ENCODE measurements at regions not wholly inside any gene's neighbourhood (a gene's known extent, or its start where the extent isn't known, plus 50 kb on each side); places are given as distances from the start of the nearest gene placed in this dataset.

GRCh38 chr2:198825534-198825933, 632.2 kb downstream of the SATB2 start:
- H3K4me1 ChIP-seq (ENCODE audit: control insufficient read depth, insufficient read depth, low read length), result no peaks in the 10 kb centered on the region
- H3K27ac Mint-ChIP-seq, result no peak overlapping the region
- no peak overlapping the region for H3K9ac ChIP-seq (ENCODE audit: extremely low read depth, low read length, poor library complexity, severe bottlenecking)
- no peaks in the 10 kb centered on the region for H3K36me3 Mint-ChIP-seq (ENCODE audit: low read depth)
- H3K4me3 ChIP-seq (ENCODE audit: low read length), result no peak overlapping the region
- H3K4me1 Mint-ChIP-seq, result no peaks in the 10 kb centered on the region
- peaks cover 7% of the 10 kb centered on the region for H3K9me3 Mint-ChIP-seq
- H3K36me3 ChIP-seq (ENCODE audit: control insufficient read depth, insufficient read depth, low read length), result no peaks in the 10 kb centered on the region
- H3K27ac ChIP-seq (ENCODE audit: low read depth, low read length), result no peak overlapping the region
- TF ChIP-seq CTCF (conservative IDR thresholded peaks at IDR 0.05), result no peak
- no peaks in the 10 kb centered on the region for H3K27me3 ChIP-seq (ENCODE audit: control insufficient read depth, insufficient read depth, low read length, poor library complexity, severe bottlenecking)
- DNase-seq, result no peak
- H3K4me3 Mint-ChIP-seq, result no peak overlapping the region
- H3K27me3 Mint-ChIP-seq (ENCODE audit: insufficient read depth), result no peaks in the 10 kb centered on the region
- peaks cover 4% of the 10 kb centered on the region for H3K9me3 ChIP-seq (ENCODE audit: control insufficient read depth, low read length)

GRCh38 chr2:198817536-198817935, 640.2 kb downstream of the SATB2 start:
- no peaks in the 10 kb centered on the region for H3K36me3 ChIP-seq (ENCODE audit: control insufficient read depth, insufficient read depth, low read length)
- 95% methylated on average over 1 of the region's 1 CpG; no CpG with 5 or more reads in 1 of the 2 experiments for WGBS, 2 experiments (ENCODE audit: insufficient coverage in 1 of 2, insufficient read length in 1 of 2)
- no peak for DNase-seq
- no peaks in the 10 kb centered on the region for H3K27me3 ChIP-seq (ENCODE audit: control insufficient read depth, insufficient read depth, low read length, poor library complexity, severe bottlenecking)
- H3K36me3 Mint-ChIP-seq (ENCODE audit: low read depth), result no peaks in the 10 kb centered on the region
- TF ChIP-seq CTCF (conservative IDR thresholded peaks at IDR 0.05), result no peak
- no peak overlapping the region for H3K4me3 Mint-ChIP-seq
- no peak overlapping the region for H3K9ac ChIP-seq (ENCODE audit: extremely low read depth, low read length, poor library complexity, severe bottlenecking)
- no peaks in the 10 kb centered on the region for H3K9me3 Mint-ChIP-seq
- H3K4me3 ChIP-seq (ENCODE audit: low read length), result no peak overlapping the region
- H3K4me1 Mint-ChIP-seq, result no peaks in the 10 kb centered on the region
- no peaks in the 10 kb centered on the region for H3K27me3 Mint-ChIP-seq (ENCODE audit: insufficient read depth)
- H3K27ac ChIP-seq (ENCODE audit: low read depth, low read length), result no peak overlapping the region
- no peaks in the 10 kb centered on the region for H3K9me3 ChIP-seq (ENCODE audit: control insufficient read depth, low read length)
- H3K27ac Mint-ChIP-seq, result no peak overlapping the region
- H3K4me1 ChIP-seq (ENCODE audit: control insufficient read depth, insufficient read depth, low read length), result no peaks in the 10 kb centered on the region

GRCh38 chr2:198815626-198816025, 642.1 kb downstream of the SATB2 start:
- H3K4me3 Mint-ChIP-seq, result no peak overlapping the region
- no peak for TF ChIP-seq CTCF (conservative IDR thresholded peaks at IDR 0.05)

More at GRCh38 chr2:198815626-198816025, 642.1 kb downstream of the SATB2 start:
- no peaks in the 10 kb centered on the region for H3K36me3 ChIP-seq (ENCODE audit: control insufficient read depth, insufficient read depth, low read length)
- H3K9me3 ChIP-seq (ENCODE audit: control insufficient read depth, low read length), result no peaks in the 10 kb centered on the region
- Mint-ChIP-seq H3K27ac (no peak overlapping the region), H3K36me3 (ENCODE audit: low read depth) (no peaks in the 10 kb centered on the region), H3K9me3 (no peaks in the 10 kb centered on the region), H3K27me3 (ENCODE audit: insufficient read depth) (no peaks in the 10 kb centered on the region), H3K4me1 (no peaks in the 10 kb centered on the region)
- no peak for DNase-seq
- H3K27me3 ChIP-seq (ENCODE audit: control insufficient read depth, insufficient read depth, low read length, poor library complexity, severe bottlenecking), result no peaks in the 10 kb centered on the region
- no peak overlapping the region for H3K9ac ChIP-seq (ENCODE audit: extremely low read depth, low read length, poor library complexity, severe bottlenecking)
- 95 to 100% methylated on average over 3 to 4 of the region's 4 CpGs for WGBS, 2 experiments (ENCODE audit: insufficient coverage in 1 of 2, insufficient read length in 1 of 2)
- no peak overlapping the region for H3K27ac ChIP-seq (ENCODE audit: low read depth, low read length)
- H3K4me3 ChIP-seq (ENCODE audit: low read length), result no peak overlapping the region
- H3K4me1 ChIP-seq (ENCODE audit: control insufficient read depth, insufficient read depth, low read length), result no peaks in the 10 kb centered on the region

Data from endodermal cell (in vitro differentiated cells).